Activated T-cell treated with anti-CD3 and anti-CD28 coated beads for 4 hours (primary cell): ENCODE measurements at regions not wholly inside any gene's neighbourhood (a gene's known extent, or its start where the extent isn't known, plus 50 kb on each side); places are given as distances from the start of the nearest gene placed in this dataset.

ENCODE experiments used
- DNase-seq: peaks from one replicate; pipeline ENCODE4 v3.0.0-alpha.2; 2020

GRCh38 chr11:31895926-31896325 lies 84.8 kb upstream of the PAX6 start:
- no peak for DNase-seq

GRCh38 chr11:31887180-31887579 lies 76.1 kb upstream of the PAX6 start:
- DNase-seq = no peak

GRCh38 chr11:31884080-31884479 lies 73.0 kb upstream of the PAX6 start:
- no peak for DNase-seq

- no peak for DNase-seq
These were observed 72.3 kb upstream of the PAX6 start for GRCh38 chr11:31883435-31883834.

GRCh38 chr11:31882951-31883392 lies 71.8 kb upstream of the PAX6 start:
- DNase-seq = no peak

GRCh38 chr11:31881825-31882224 lies 70.7 kb upstream of the PAX6 start:
- DNase-seq = no peak

GRCh38 chr11:31879681-31880080 lies 68.6 kb upstream of the PAX6 start:
- no peak for DNase-seq

GRCh38 chr11:31877863-31878262 lies 66.7 kb upstream of the PAX6 start:
- no peak for DNase-seq

GRCh38 chr11:31877083-31877482 lies 66.0 kb upstream of the PAX6 start:
- DNase-seq = no peak

GRCh38 chr11:31875866-31876560 lies 64.9 kb upstream of the PAX6 start:
- no peak for DNase-seq

GRCh38 chr11:31874631-31875191 lies 63.6 kb upstream of the PAX6 start:
- no peak for DNase-seq

GRCh38 chr11:31873124-31873523 lies 62.0 kb upstream of the PAX6 start:
- no peak for DNase-seq

GRCh38 chr11:31872076-31872443 lies 60.9 kb upstream of the PAX6 start:
- no peak for DNase-seq

- DNase-seq = no peak
These were observed 60.4 kb upstream of the PAX6 start for GRCh38 chr11:31871310-31872075.

- peak; percentile 4 for DNase-seq
These were observed 59.6 kb upstream of the PAX6 start for GRCh38 chr11:31870609-31871309.

- DNase-seq = no peak
These were observed 58.9 kb upstream of the PAX6 start for GRCh38 chr11:31869986-31870385.

GRCh38 chr11:31865606-31866300 lies 54.6 kb upstream of the PAX6 start:
- DNase-seq = no peak

- no peak for DNase-seq
These were observed 52.2 kb upstream of the PAX6 start for GRCh38 chr11:31863170-31863832.

GRCh38 chr11:31861011-31861410 lies 49.9 kb upstream of the PAX6 start:
- no peak for DNase-seq
